Esophagus squamous epithelium (tissue), 4 donors: ENCODE measurements at regions not wholly inside any gene's neighbourhood (a gene's known extent, or its start where the extent isn't known, plus 50 kb on each side); places are given as distances from the start of the nearest gene placed in this dataset.

Source experiments
- POLR2A ChIP-seq, 4 donors: fragments of 450-650 bp; IDR thresholded peaks; one replicate each; pipeline ENCODE4 v1.6.1; 2017; ENCODE audit warnings: antibody characterized with exemption in 4 of 4, mild to moderate bottlenecking in 4 of 4, moderate library complexity in 3 of 4
- TF ChIP-seq, protein P1 (sequence below), 6 experiments: fragments of 450-650 bp in 4 of 6; fragments of 200-600 bp in 2 of 6; sonication (generic) in 2 of 6; IDR thresholded peaks; one replicate each; pipeline ENCODE4 v1.5.1; 2016 to 2019; ENCODE audit warnings: antibody characterized with exemption in 6 of 6, mild to moderate bottlenecking in 4 of 6, moderate library complexity in 4 of 6

DNA sequence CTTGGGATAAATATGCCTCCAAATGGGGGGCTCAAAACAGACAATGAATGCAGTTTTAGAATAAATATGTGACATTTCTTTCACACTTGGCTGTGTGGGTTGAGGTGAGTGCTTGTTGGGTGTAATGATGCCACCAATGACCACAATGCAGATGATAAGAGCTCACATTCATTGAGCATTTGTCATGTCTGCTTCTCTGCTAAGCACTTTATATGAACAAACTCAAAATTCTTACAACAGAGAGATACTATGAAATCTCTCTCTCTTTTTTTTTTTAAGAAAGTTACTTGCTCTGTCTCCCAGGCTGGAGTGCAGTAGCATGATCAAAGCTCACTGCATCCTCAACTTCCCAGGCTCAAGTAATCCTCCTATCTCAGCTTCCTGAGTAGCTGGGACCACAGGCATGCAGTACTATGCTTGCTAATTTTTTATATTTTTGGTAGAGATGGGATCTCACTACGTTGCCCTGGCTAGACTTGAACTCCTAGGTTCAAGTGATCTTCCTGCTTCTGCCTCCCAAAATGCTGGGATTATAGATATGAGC lies 185.4 kb downstream of the JCAD start:
- TF ChIP-seq, protein P1, sequence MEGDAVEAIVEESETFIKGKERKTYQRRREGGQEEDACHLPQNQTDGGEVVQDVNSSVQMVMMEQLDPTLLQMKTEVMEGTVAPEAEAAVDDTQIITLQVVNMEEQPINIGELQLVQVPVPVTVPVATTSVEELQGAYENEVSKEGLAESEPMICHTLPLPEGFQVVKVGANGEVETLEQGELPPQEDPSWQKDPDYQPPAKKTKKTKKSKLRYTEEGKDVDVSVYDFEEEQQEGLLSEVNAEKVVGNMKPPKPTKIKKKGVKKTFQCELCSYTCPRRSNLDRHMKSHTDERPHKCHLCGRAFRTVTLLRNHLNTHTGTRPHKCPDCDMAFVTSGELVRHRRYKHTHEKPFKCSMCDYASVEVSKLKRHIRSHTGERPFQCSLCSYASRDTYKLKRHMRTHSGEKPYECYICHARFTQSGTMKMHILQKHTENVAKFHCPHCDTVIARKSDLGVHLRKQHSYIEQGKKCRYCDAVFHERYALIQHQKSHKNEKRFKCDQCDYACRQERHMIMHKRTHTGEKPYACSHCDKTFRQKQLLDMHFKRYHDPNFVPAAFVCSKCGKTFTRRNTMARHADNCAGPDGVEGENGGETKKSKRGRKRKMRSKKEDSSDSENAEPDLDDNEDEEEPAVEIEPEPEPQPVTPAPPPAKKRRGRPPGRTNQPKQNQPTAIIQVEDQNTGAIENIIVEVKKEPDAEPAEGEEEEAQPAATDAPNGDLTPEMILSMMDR (IDR thresholded peaks at IDR 0.05) = no peak
- no peak for TF ChIP-seq POLR2A (IDR thresholded peaks at IDR 0.05)
